Ascending aorta (tissue), 2 donors: ENCODE measurements at regions not wholly inside any gene's neighbourhood (a gene's known extent, or its start where the extent isn't known, plus 50 kb on each side); places are given as distances from the start of the nearest gene placed in this dataset.
"Not testable (repeated sequence)": the region's sequence is repeated elsewhere in the genome, so short reads cannot be mapped to it uniquely, and the experiment has no call there.

Source experiments
- DNase-seq, 2 donors: peaks; one replicate each; pipeline ENCODE4 v3.0.0-alpha.2; 2019; ENCODE audit warnings: low spot score in 2 of 2
- H3K27ac ChIP-seq, 2 donors: fragments of 200-600 bp; sonication (generic); one replicate each; pipeline ENCODE4 v1.5.1; 2016 to 2017; ENCODE audit warnings: mild to moderate bottlenecking in 1 of 2
- H3K27me3 ChIP-seq: fragments of 200-600 bp; sonication (generic); one replicate; pipeline ENCODE4 v1.5.1; 2017
- H3K36me3 ChIP-seq, 2 donors: fragments of 200-600 bp; sonication (generic); one replicate each; pipeline ENCODE4 v1.5.1; 2016
- H3K4me1 ChIP-seq, 2 donors: fragments of 200-600 bp; sonication (generic); one replicate each; pipeline ENCODE4 v1.5.1; 2016 to 2017; ENCODE audit warnings: mild to moderate bottlenecking in 1 of 2
- H3K4me3 ChIP-seq, 2 donors: fragments of 200-600 bp; sonication (generic); one replicate each; pipeline ENCODE4 v1.5.1; 2016 to 2017; ENCODE audit warnings: mild to moderate bottlenecking in 1 of 2
- H3K9me3 ChIP-seq, 2 donors: fragments of 200-600 bp; sonication (generic); one replicate each; pipeline ENCODE4 v1.5.1; 2016
- CTCF ChIP-seq, 3 experiments: fragments of 200-600 bp in 2 of 3; fragments of 450-650 bp in 1 of 3; sonication (generic) in 2 of 3; IDR thresholded peaks; one replicate each; pipeline ENCODE4 v1.5.1; 2016 to 2019; ENCODE audit warnings: antibody characterized with exemption in 3 of 3, mild to moderate bottlenecking in 1 of 3, moderate library complexity in 1 of 3
- intact Hi-C: fragments of 100-400 bp; cut with DNase I; formaldehyde crosslinking; loops from one replicate; pipeline ENCODE4 v1.15.1; 2023

- no peak for TF ChIP-seq CTCF (IDR thresholded peaks at IDR 0.05)
- Histone ChIP-seq H3K9me3 (no peaks in the 10 kb centered on the region), H3K27ac (no peak overlapping the region), H3K4me1 (no peaks in the 10 kb centered on the region), H3K27me3 (no peaks in the 10 kb centered on the region), H3K36me3 (no peaks in the 10 kb centered on the region), H3K4me3 (no peak overlapping the region)
- intact Hi-C loops = no loop called here
- no peak for DNase-seq
Observed at GRCh38 chr10:53664282-53665019, 891.9 kb upstream of the MBL2 start.

GRCh38 chr10:53650794-53651193 lies 878.2 kb upstream of the MBL2 start:
- Histone ChIP-seq H3K4me3 (no peak overlapping the region), H3K27ac (no peak overlapping the region), H3K9me3 (no peaks in the 10 kb centered on the region), H3K4me1 (no peaks in the 10 kb centered on the region), H3K36me3 (no peaks in the 10 kb centered on the region), H3K27me3 (no peaks in the 10 kb centered on the region)
- TF ChIP-seq CTCF (IDR thresholded peaks at IDR 0.05) = no peak
- DNase-seq = no peak
- intact Hi-C loops = no loop called here

- H3K9me3 ChIP-seq, H3K27me3 ChIP-seq, H3K4me3 ChIP-seq, H3K4me1 ChIP-seq, H3K36me3 ChIP-seq, H3K27ac ChIP-seq, DNase-seq, intact Hi-C loops: not testable (repeated sequence)
Observed at GRCh38 chr10:53647221-53647620, 874.6 kb upstream of the MBL2 start.

GRCh38 chr10:53646525-53646924 lies 873.9 kb upstream of the MBL2 start:
- intact Hi-C loops = no loop called here
- H3K4me1 ChIP-seq = no peaks in the 10 kb centered on the region
- H3K27me3 ChIP-seq = no peaks in the 10 kb centered on the region
- DNase-seq = no peak
- no peak overlapping the region for H3K4me3 ChIP-seq
- H3K9me3 ChIP-seq = no peaks in the 10 kb centered on the region
- no peaks in the 10 kb centered on the region for H3K36me3 ChIP-seq
- no peak overlapping the region for H3K27ac ChIP-seq
- TF ChIP-seq CTCF (IDR thresholded peaks at IDR 0.05) = no peak

GRCh38 chr10:53645951-53646350 lies 873.4 kb upstream of the MBL2 start:
- H3K4me3 ChIP-seq = no peak overlapping the region
- intact Hi-C loops = no loop called here
- no peak for TF ChIP-seq CTCF (IDR thresholded peaks at IDR 0.05)
- H3K9me3 ChIP-seq = no peaks in the 10 kb centered on the region
- no peaks in the 10 kb centered on the region for H3K27me3 ChIP-seq
- no peak overlapping the region for H3K27ac ChIP-seq
- no peak for DNase-seq
- H3K36me3 ChIP-seq = no peaks in the 10 kb centered on the region
- H3K4me1 ChIP-seq = no peaks in the 10 kb centered on the region

GRCh38 chr10:53638006-53638405 lies 865.4 kb upstream of the MBL2 start:
- H3K36me3 ChIP-seq = no peaks in the 10 kb centered on the region
- H3K4me1 ChIP-seq = no peaks in the 10 kb centered on the region
- no peaks in the 10 kb centered on the region for H3K9me3 ChIP-seq
- no peak for TF ChIP-seq CTCF (IDR thresholded peaks at IDR 0.05)
- DNase-seq = no peak
- intact Hi-C loops = no loop called here
- no peak overlapping the region for H3K27ac ChIP-seq
- no peaks in the 10 kb centered on the region for H3K27me3 ChIP-seq
- no peak overlapping the region for H3K4me3 ChIP-seq
